T47D (cell line): ENCODE measurements at regions not wholly inside any gene's neighbourhood (a gene's known extent, or its start where the extent isn't known, plus 50 kb on each side); places are given as distances from the start of the nearest gene placed in this dataset.
A peak's percentile ranks its signal among the peaks of the same experiment; 100 is the strongest.
"Not testable (repeated sequence)": the region's sequence is repeated elsewhere in the genome, so short reads cannot be mapped to it uniquely, and the experiment has no call there.

Source experiments
- DNase-seq, 2 experiments: peaks; one replicate each; pipeline versions ENCODE4 v3.0.0 to v3.0.0-alpha.2; 2011 to 2012; ENCODE audit warnings: low read depth in 1 of 2, low spot score in 1 of 2
- JUND ChIP-seq: IDR thresholded peaks from 2 replicates; pipeline ENCODE4 v1.6.1; 2012; ENCODE audit warnings: low read depth
- in situ Hi-C: cut with HindIII; loops from 2 replicates; pipeline ENCODE4 v1.10.0; 2016; ENCODE audit warnings: low sequenced_read_pairs, low pct_unique_long_range_greater_than_20kb

DNA sequence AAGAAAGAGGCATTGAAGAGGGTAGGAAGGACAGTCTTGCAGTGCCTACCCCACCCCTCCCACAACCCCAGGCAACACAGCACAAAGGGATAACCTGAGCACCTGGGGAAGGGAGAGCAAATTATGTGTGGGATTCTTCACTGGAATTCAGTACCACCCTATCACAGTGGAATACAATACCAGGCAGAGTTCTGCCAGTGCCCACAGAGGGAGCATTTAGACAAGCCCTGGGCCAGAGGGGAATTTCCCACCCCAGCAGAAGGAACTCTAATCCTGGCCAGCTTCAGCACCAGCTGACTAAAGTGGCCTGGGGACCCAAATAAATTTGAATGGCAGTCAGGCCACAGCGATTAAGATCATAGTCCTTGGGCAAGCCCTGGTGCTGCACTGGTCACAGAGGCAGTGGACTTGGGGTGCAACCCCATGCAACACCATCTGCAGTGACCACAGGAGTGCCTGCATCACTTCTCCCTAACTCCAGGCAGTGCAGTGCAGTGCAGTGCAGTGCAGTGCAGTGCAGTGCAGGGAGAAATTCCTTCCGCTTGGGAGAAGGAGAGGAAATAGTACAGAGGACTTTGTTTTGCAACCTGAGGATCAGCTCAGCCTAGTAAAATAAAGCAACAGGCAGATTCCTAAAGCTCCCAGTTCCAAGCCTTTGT lies 147.8 kb upstream of the SRD5A2 start:
- TF ChIP-seq JUND, result no peak
- in situ Hi-C loops, result no loop called here
- no peak for DNase-seq

DNA sequence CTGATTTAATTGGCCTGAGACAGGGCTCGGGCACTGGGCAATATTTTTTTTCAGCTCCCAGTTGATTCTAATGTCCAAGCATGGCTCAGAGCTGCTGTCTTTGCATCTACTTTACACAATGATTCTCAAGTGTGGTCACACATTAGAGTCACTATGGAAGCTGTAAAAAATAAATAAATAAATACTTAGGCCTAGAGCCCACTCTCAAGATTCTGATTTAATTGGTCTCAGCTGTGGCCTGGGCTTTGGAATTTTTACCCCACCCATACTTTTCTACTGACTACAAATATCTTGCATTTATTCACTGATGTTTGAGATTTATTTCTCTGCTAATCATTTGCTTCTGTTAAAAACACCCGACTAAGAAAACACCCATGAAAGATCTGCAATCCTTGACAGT lies 145.7 kb upstream of the SRD5A2 start:
- no peak for TF ChIP-seq JUND
- no peak for DNase-seq
- in situ Hi-C loops, result no loop called here

DNA sequence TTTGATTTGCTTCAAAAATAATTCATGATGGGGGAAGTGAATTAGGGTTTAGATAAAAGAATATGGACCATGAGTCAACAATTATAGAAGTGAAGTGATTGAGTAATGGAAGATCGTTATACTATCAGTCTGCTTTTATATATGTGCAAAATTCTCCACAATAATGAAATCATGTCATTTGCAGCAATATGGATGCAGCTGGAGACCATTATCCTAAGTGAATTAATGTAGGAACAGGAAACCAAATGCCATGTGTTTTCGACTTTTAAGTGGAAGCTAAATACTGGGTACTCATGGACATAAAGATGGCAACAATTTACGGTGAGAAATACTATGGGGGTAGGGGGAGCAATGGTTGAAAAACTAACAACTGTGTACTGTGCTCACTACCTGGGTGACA lies 144.7 kb upstream of the SRD5A2 start:
- in situ Hi-C loops, result no loop called here
- DNase-seq, result no peak
- TF ChIP-seq JUND, result no peak

DNA sequence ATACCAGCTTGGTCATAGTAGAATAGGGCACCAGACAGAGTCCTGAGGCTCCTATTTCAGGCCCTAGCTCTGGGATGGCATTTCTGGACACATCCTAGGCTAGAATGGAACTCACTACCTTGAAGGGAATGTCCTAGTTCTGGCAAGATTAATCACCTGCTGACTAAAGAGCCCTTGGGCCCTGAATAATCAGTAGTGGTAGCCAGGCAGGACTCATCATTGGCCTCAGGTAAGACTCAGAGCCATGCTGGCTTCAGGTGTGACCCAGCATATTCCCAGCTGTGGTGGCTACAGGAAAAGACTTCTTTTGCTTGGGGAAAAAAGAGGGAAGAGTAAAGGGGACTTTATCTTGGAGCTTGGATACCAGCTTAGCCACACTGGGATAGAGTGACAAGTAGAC lies 131.0 kb upstream of the SRD5A2 start:
- in situ Hi-C loops, result no loop called here
- DNase-seq, result no peak
- no peak for TF ChIP-seq JUND

DNA sequence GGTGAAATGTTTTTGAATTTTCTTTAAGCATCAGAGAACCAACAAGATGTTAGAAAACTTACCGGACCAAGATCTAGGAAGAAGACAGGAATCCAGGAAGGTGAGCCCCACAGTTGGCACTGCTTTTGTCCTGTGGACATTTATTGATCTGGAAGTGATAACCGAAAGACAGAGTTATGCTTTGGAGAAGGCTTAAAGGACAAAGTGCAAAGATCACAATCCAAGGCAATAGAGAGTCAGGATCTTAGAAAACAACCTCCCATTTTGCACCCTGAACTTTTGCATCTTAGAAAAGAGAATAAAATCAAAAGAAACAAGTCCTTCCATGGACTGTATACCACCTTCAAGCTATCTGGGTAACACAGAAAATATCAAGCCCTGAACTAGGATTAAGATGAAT lies 129.4 kb upstream of the SRD5A2 start:
- in situ Hi-C loops, result no loop called here
- TF ChIP-seq JUND, result no peak
- no peak for DNase-seq

DNA sequence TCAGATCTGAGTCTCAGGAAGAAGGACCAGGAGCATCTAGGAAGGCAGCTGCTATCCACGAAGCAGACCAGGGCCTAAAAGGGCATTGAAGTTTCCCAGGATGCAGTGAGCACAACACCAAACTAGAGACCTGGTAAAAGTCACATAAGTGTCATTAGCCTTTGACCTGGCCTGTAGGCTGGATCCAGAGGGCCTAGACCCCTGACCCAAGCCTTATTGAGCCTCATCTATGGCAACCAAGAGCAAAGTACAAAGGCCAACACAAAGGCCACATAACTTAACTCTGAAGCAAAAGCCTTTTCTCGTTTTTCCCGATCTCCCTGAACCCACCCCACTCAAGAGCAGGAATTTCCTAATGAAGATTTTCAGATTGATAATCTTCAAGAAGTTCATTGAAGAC lies 127.3 kb upstream of the SRD5A2 start:
- in situ Hi-C loops, result no loop called here
- DNase-seq, result no peak
- TF ChIP-seq JUND, result no peak

DNA sequence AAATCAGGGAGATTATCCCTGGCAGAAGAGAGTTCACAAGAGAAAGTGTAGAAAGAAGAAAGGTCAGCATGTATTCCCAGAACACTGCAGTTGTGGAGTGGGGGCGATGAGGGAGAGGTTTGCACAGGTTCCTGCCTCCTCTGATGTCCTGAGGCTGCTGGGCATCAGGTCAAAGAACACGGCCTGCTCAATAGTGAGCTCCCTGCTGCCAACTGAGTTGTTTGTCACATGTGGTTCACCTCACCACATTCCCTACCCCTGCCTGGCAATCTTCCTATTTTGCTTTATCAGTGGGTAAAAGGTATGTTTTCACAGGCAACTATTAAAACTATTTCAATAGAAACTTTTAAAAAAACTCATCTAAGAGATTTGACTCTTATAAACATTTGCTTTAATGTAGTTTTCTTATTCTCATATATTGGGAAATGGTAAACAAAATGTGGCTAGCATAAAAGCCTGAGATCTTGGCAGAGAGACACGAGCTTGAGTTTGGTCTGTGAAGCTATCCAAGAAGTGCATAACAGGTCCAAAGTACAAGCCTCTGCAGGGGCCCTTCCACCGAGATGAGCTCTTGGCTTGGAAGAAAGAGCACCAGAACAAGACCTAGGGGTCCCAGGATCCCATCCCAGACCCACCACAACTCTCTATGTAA lies 123.9 kb upstream of the SRD5A2 start:
- DNase-seq, result peak in 1 of 2 experiments; percentile 7
- TF ChIP-seq JUND, result no peak
- in situ Hi-C loops, result no loop called here

DNA sequence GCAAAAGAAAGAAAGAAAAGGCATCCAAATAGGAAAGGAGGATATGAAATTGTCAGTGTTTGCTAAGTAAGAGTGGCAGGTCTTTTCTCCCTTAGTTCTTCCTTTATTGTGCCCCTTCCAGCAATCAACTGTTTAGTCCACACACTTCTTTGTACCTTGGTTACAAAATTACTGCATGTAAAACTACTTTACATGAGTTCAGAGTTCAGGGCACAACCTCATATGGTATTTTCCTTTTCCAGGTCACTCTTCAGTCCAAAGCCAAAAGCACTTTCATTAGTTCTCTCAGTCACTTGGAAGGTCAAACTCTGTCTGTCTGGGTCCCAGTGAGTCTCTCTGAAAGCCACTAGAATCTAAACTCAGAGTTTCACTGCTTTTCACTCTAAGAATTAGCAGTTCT lies 122.5 kb upstream of the SRD5A2 start:
- no peak for TF ChIP-seq JUND
- in situ Hi-C loops, result no loop called here
- no peak for DNase-seq

DNA sequence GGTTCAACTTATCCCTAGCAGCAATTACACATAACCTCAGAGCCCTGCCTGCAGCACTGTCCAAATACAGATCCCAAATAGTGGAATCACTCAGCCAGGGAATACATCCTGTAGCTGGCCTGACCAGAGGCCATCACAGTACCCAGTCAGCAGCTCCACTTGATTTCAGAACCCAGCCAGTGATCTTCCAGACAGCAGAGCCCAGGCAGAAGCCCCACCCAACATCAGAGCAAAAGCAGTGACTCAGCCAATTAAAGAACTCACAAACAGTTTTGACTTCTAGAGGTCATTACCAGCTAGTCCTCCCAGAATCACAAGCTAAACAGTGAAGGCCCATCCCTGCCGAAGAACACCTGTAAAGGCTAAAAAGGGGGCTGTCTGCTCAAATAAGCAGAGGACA lies 118.0 kb upstream of the SRD5A2 start:
- no peak for TF ChIP-seq JUND
- DNase-seq, result no peak
- in situ Hi-C loops, result no loop called here

DNA sequence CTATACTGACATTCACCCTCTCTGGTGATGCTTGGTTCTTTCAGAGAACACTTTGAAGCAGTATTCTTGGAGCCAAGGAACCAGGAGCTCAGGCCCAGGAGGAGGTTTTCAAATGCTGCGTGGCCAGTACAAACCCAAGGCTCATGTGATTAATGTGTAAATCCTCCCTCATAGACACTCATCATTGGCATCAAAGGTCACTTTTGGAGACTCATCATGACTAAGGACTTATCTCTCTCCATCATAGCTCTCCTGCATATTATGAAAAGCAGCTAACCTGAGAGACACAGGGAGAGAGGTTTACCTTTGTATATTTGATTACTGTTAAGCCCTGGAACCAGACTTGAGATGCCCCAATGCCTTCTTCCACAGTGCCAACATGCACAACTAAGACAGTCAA lies 115.3 kb upstream of the SRD5A2 start:
- in situ Hi-C loops, result no loop called here
- no peak for DNase-seq
- TF ChIP-seq JUND, result no peak

DNA sequence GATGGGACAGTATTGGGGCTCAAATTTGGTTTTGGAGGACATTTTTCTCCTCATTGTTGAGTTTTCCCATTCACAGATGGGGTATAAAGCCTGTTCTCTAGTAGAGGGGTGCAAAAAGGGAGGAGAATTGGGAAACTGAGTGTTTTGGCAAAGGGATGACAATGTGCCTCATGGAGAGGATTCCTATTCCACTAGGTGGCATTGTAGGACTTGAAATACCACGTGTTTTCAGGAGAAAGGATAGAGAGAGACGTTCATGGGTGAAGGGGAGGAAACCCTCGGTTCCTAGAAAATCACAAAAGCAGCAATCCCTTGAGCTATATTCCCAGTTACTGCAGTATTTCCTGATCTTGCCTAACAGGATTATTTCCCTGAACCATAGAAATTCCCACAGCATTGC lies 113.7 kb upstream of the SRD5A2 start:
- DNase-seq, result peak; percentile 3 to 44
- TF ChIP-seq JUND, result no peak
- in situ Hi-C loops, result no loop called here

DNA sequence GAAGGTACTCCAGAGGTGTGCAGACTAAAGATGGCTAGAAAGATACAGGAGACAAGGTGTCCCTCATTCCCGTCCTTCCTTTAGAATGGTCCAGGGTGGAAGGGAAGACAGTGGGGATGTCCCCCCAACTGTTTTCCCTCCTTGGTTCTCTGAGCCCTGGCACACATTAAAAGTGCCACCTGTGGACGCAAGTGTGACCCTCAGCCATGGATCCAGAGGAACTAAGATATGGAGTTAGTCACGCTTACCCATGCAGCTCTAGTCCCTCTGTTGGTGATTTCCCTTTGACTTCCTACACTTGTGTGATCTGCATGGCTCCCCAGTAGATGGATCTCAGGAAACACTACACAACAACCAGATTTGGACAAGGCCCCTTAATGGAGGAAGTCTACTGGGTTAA lies 113.1 kb upstream of the SRD5A2 start:
- peak in 1 of 2 experiments; percentile 8 for DNase-seq
- in situ Hi-C loops, result no loop called here
- TF ChIP-seq JUND, result no peak

DNA sequence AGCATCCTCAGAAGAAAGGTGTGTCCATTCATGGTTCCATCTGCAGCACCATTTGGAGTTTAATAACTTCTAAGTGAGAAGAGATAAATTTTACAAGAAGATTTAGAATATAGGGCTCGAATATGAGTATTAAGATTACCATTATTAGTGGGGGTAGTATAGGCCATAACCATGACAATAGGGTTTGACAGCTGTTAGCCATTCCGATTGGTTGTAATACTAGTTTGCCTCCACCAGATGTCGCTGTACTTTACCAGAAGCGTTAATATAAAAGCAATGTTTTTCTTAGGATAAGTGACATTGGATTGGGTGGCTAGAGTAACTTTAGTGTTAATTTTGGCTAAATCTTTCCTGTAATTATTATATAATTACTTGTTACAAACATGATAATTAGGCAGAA lies 107.5 kb upstream of the SRD5A2 start:
- in situ Hi-C loops, result no loop called here
- no peak for TF ChIP-seq JUND
- no peak for DNase-seq

DNA sequence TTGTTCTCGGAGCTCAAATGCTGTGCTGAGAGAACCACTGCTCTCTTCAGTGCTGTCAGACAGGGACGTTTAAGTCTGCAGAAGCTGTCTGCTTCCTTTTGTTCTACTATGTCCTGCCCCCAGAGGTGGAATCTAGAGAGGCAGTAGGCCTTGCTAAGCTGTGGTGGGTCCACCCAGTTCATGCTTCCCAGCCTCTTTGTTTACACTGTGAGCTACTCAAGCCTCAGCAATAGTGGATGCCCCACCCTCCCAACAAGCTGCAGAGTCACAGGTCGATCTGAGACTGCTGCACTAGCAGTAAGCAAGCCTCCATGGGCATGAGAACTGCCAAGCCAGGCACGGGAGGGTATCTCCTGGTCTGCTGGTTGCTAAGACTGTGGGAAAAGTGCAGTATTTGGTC lies 102.8 kb upstream of the SRD5A2 start:
- DNase-seq, in situ Hi-C loops: not testable (repeated sequence)
